Dendritic cell treated with granulocyte-macrophage colony-stimulating factor and Interleukin-4, amounts not matched to agents 40 ng/mL and 50 ng/mL, for 4 days (primary cell): ENCODE measurements at regions not wholly inside any gene's neighbourhood (a gene's known extent, or its start where the extent isn't known, plus 50 kb on each side); places are given as distances from the start of the nearest gene placed in this dataset.
"Not testable (repeated sequence)": the region's sequence is repeated elsewhere in the genome, so short reads cannot be mapped to it uniquely, and the experiment has no call there.

Source experiments
- H3K27ac Mint-ChIP-seq: one replicate; pipeline ENCODE4 v1.8.0; 2022; ENCODE audit warnings: mild to moderate bottlenecking, mixed read lengths
- H3K27me3 Mint-ChIP-seq: one replicate; pipeline ENCODE4 v1.8.0; 2022; ENCODE audit warnings: mild to moderate bottlenecking, mixed read lengths
- H3K36me3 Mint-ChIP-seq: one replicate; pipeline ENCODE4 v1.8.0; 2022; ENCODE audit warnings: low read depth, mixed read lengths
- H3K4me1 Mint-ChIP-seq: one replicate; pipeline ENCODE4 v1.8.0; 2022; ENCODE audit warnings: low read depth, mixed read lengths
- H3K4me3 Mint-ChIP-seq: one replicate; pipeline ENCODE4 v1.8.0; 2022; ENCODE audit warnings: mild to moderate bottlenecking, moderate library complexity, mixed read lengths
- H3K9me3 Mint-ChIP-seq: one replicate; pipeline ENCODE4 v1.8.0; 2022; ENCODE audit warnings: mixed read lengths
- intact Hi-C: fragments of 100-400 bp; cut with micrococcal nuclease; formaldehyde crosslinking; loops from one replicate; pipeline ENCODE4 v1.15.0; 2022

DNA sequence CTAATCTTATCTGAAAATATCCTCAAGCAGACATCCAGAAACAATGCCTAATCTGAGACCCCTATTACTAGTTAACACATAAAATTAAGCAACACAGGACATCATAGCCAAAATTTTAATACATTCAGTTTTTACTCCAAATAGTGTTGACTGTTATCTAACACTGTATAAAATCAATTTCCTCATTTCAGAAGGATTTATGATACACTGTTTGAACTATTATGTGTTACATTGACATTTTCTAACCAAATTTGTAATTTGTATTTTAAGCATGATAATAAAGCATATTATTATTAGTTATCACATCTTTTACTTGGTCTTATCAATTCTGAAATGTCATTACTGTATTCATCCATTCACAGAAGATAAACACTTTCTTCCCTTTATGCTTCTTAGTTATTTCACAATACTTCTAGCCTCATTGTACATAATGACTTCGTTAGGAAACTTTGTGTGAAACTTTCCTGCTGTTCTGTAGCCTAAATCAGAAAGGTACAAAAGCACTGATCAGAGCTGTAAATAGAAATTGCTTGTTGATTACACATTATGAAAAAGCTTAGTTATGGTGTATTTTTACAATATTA lies 1248.9 kb downstream of the JRKL start:
- Mint-ChIP-seq H3K36me3 (no peaks in the 10 kb centered on the region), H3K27ac (no peak overlapping the region), H3K4me3 (no peak overlapping the region), H3K9me3 (peaks cover 27% of the 10 kb centered on the region), H3K27me3 (no peaks in the 10 kb centered on the region), H3K4me1 (no peaks in the 10 kb centered on the region)
- intact Hi-C loops, result no loop called here

DNA sequence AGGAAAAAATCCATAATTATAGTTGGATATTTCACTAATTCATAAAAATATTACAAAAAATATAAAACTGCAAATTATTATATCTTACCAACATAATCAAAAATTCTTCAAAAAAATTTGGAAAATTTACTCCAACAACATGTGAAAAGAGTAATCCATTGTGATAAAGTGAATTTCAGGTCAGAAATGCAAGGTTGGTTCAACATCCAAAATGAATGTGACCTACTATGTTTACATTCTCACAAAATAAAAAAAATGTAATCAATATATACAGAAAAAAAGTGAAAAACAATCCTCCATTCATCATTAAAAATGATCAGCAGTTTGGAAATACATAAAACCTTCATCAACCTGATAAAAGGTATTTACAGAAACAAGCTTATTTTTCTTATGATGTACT lies 1252.2 kb downstream of the JRKL start:
- Mint-ChIP-seq H3K9me3 (peaks cover 24% of the 10 kb centered on the region), H3K4me1 (no peaks in the 10 kb centered on the region), H3K27ac (no peak overlapping the region), H3K4me3 (no peak overlapping the region), H3K27me3 (no peaks in the 10 kb centered on the region), H3K36me3 (no peaks in the 10 kb centered on the region)
- intact Hi-C loops, result no loop called here

DNA sequence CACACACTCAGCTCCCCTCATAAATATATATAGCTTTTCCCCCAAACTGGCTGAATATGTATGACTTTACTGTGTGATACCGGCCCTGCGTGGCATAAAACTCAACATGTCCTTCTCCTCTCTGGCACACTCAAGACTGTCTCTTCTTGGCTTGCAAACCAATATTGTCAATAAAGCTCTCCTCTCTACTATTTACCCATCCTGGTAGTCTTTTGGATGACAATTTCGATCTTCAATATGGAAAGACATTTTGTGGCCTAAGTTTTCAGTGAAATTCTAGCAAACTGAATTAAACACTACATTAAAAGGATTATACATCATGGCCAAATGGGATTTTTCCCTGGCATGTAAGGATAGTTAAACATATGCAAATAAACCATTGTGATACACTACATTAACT lies 1255.9 kb downstream of the JRKL start:
- Mint-ChIP-seq H3K9me3 (peaks cover 39% of the 10 kb centered on the region), H3K27me3 (no peaks in the 10 kb centered on the region), H3K4me3 (no peak overlapping the region), H3K4me1 (no peaks in the 10 kb centered on the region), H3K27ac (no peak overlapping the region), H3K36me3 (no peaks in the 10 kb centered on the region)
- intact Hi-C loops, result no loop called here

DNA sequence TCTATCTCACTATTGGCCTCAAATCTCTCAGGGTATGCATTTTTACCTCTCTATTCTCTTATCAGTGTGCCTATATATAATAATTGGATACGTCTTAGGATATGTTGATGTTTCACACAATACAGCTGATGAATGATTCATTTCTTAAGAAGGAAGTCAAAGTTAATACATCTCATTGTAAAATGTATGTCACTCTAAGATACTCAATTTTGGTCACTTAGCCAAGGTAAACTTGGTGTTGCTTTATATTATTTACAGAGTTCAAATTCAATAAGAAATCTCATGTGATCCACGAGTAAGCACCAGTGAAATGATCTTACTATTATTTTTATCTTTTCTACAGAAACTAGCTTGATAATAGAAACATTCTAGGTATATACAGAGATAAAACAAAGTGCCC lies 1266.5 kb downstream of the JRKL start:
- Mint-ChIP-seq H3K27ac (no peak overlapping the region), H3K4me1 (no peaks in the 10 kb centered on the region), H3K9me3 (peaks cover 16% of the 10 kb centered on the region), H3K4me3 (no peak overlapping the region), H3K36me3 (no peaks in the 10 kb centered on the region), H3K27me3 (no peaks in the 10 kb centered on the region)
- intact Hi-C loops, result loop anchor here (10.0 kb wide), 1 partner anchor 62 kb away; no protein-coding TSS in a partner anchor

DNA sequence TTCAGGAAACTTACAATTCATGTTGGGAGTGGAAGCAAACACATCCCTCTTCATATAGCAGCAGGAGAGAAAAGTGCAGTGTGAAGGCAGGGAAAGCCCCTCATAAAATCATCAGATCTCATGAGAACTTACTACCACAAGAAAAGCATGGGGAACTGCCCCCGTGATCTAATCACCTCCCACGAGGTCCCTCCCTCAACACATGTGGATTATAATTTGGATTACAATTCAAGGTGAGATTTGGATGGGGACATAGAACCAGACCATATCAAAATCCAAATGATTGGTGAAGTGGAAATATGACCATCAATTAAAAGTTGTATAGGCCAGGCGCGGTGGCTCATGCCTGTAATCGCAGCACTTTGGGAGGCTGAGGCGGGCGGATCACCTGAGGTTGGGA lies 1268.0 kb downstream of the JRKL start:
- H3K36me3 Mint-ChIP-seq, result no peaks in the 10 kb centered on the region
- no peak overlapping the region for H3K4me3 Mint-ChIP-seq
- no peaks in the 10 kb centered on the region for H3K4me1 Mint-ChIP-seq
- H3K9me3 Mint-ChIP-seq, result peaks cover under 1% of the 10 kb centered on the region
- intact Hi-C loops, result loop anchor here (10.0 kb wide), 1 partner anchor 63 kb away; no protein-coding TSS in a partner anchor
- H3K27ac Mint-ChIP-seq, result no peak overlapping the region
- H3K27me3 Mint-ChIP-seq, result no peaks in the 10 kb centered on the region

DNA sequence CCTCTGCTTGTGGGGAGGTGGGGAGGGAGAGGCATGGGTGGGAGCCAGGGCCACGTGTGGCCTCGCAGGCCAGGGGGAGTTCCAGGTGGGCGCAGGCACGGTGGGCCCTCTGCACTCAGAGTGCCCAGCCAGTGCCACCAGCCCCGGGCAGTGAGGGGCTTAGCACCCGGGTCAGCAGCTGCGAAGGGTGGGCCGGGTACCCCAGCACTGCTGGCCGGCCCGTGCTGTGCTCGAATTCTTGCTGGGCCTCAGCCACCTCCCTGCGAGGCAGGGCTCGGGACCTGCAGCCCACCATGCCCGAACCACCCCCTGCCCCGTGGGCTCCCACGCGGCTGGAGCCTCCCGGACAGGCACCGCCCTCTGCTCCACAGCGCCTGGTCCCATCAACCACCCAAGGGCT lies 1277.2 kb downstream of the JRKL start:
- H3K27me3 Mint-ChIP-seq, result no peaks in the 10 kb centered on the region
- intact Hi-C loops, result no loop called here
- H3K9me3 Mint-ChIP-seq, result no peaks in the 10 kb centered on the region
- no peaks in the 10 kb centered on the region for H3K36me3 Mint-ChIP-seq
- H3K27ac Mint-ChIP-seq, result no peak overlapping the region
- H3K4me1 Mint-ChIP-seq, result no peaks in the 10 kb centered on the region
- no peak overlapping the region for H3K4me3 Mint-ChIP-seq

DNA sequence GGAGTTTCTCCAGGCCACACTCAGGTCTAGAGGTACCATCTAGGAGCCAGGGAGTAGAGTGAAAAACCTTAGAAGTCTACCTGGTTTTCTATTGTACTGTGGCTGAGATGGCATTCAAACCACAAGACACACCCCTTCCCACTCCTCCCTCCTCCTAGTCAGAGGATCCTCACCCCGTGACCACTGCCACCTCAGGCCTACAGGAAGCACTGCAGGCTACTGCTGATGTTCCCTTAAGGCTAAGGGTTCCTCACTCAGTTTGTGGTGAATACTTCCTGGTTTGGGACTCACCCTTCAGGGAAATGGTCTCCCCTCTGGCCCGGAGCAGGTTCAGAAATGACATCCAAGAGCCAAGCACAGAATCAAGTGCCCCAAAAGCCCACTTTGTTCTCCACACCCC lies 1293.9 kb downstream of the JRKL start:
- Mint-ChIP-seq H3K9me3 (peaks cover 32% of the 10 kb centered on the region), H3K36me3 (no peaks in the 10 kb centered on the region), H3K4me3 (no peak overlapping the region), H3K4me1 (no peaks in the 10 kb centered on the region), H3K27ac (no peak overlapping the region), H3K27me3 (no peaks in the 10 kb centered on the region)
- intact Hi-C loops, result no loop called here

DNA sequence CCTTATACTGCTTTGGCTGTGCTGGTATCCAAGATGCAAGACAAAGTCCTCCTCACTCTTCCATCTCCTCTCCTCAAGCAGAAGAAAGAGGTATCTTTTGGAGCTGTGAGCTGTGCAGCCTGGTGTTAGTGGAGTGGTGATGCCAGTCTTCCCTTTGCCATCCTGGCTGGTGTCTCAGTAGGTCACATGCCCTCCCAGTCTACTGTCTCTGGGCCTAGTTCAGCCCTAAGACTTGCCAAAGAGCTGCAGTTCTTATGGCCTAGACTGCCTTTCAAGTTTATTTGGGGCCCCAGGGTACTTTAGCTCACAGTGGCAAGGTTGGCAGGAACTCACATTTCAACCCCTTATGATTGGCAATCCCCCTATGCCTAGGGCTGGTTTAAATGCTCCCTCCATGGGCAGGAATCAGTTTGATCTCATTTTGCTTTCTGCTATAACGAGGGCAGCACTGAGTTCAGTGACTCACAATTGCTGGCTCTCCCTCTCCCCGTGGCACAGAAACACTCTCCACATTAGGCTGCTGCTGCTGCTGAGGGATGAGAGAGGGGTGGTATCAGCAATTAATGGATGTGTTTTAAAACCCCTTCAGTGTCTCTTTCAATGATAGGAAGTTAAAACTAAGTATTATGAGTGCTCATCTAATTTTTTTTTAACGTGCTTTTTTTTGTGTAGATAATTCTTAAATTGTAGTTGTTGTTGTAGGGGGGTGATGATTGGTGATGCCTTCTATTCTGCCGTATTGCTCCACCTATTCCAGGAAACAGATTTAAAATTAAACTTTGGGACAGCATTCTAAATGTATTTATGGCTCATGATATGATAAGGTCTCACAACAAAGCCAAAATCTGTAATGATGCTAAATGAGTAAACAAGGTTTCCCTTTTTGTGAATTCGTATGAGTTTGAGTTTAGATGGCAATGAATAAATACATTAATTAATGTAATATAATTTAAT lies 1295.0 kb downstream of the JRKL start:
- H3K9me3 Mint-ChIP-seq, result peaks cover 37% of the 10 kb centered on the region
- H3K27ac Mint-ChIP-seq, result no peak overlapping the region
- no peaks in the 10 kb centered on the region for H3K27me3 Mint-ChIP-seq
- H3K4me1 Mint-ChIP-seq, result no peaks in the 10 kb centered on the region
- H3K4me3 Mint-ChIP-seq, result no peak overlapping the region
- intact Hi-C loops, result no loop called here
- no peaks in the 10 kb centered on the region for H3K36me3 Mint-ChIP-seq

DNA sequence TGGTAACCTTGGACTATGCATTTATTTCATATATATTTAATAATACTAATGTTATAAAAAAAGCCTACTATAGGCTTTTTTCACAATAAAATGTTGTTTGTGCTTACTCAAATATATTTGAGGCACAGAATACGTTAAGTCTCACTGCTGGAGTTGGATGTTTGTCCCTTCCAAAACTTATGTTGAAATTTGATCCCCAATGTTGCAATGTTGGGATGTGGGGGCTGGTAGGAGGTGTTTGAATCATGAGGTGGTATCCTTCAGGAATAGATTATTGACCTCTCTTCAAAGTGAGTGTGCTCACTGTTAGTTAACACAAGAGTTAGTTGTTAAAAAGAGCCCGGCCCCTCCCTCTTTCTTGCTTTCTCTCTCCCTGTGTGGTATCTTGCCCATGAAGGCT lies 1295.9 kb downstream of the JRKL start:
- Mint-ChIP-seq H3K27me3 (no peaks in the 10 kb centered on the region), H3K36me3 (no peaks in the 10 kb centered on the region), H3K4me1 (no peaks in the 10 kb centered on the region), H3K9me3 (peaks cover 39% of the 10 kb centered on the region), H3K4me3 (no peak overlapping the region), H3K27ac (no peak overlapping the region)
- intact Hi-C loops, result no loop called here

DNA sequence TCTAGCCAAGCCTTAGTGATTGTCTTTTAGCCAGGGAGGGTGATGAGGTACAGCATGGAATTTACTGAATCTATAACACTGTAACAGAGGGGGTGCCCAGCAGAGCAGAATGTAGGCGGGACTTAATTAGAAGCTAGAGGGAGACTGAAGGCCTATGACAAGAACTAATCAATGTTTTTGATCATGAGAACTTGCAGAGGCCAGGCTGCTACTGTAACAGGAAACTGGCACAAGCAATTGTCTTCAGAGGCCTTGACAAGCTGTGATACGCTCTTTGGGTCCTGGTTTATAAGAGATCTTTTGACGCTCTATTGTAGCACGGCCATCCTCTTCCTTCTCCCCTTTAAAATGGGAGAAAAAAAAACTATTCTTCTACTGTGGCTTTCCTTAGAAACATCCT lies 1297.3 kb downstream of the JRKL start:
- intact Hi-C loops, result no loop called here
- H3K4me1 Mint-ChIP-seq, result no peaks in the 10 kb centered on the region
- H3K4me3 Mint-ChIP-seq, result no peak overlapping the region
- H3K27ac Mint-ChIP-seq, result no peak overlapping the region
- peaks cover 31% of the 10 kb centered on the region for H3K9me3 Mint-ChIP-seq
- no peaks in the 10 kb centered on the region for H3K27me3 Mint-ChIP-seq
- no peaks in the 10 kb centered on the region for H3K36me3 Mint-ChIP-seq

DNA sequence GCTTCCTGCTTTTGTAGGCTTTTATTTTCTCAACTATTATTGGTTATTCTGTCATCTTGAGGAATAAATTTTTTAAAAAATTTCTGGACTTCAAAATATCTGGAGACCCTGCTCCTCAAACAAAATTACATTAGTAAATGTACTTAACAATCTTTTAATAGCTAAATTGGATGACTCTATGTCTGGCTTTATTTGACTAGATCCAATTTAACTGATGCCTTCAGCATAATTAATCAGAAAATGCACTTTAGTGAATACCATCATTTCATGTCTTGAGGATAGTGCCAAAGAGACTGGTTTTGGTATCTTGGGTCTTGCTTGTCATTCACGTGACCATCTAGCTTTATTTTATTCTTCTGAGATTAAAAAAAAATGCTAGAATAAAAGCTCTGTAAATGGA lies 1301.2 kb downstream of the JRKL start:
- intact Hi-C loops, result no loop called here
- H3K9me3 Mint-ChIP-seq, result peaks cover 16% of the 10 kb centered on the region
- no peak overlapping the region for H3K4me3 Mint-ChIP-seq
- no peaks in the 10 kb centered on the region for H3K4me1 Mint-ChIP-seq
- no peaks in the 10 kb centered on the region for H3K27me3 Mint-ChIP-seq
- no peak overlapping the region for H3K27ac Mint-ChIP-seq
- H3K36me3 Mint-ChIP-seq, result no peaks in the 10 kb centered on the region

DNA sequence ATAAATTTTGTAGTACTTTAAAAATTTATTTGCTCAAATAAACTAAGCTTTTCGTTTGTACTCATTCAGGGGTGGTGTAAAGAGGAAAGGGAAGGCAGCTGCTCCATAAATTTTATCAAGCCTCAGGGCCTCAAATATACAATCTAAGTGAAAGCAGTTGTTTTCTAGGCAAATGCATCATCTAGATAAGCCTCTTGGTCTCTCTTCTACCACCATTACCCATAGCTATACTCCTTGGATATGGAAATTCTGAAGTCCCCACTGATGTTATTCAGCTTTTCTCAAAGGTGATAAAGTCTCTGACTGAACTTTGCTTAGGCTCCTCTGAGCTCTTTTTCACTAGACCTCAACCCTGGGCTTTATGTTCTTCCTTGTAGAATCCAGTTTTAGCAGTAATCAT lies 1313.1 kb downstream of the JRKL start:
- Mint-ChIP-seq H3K36me3 (no peaks in the 10 kb centered on the region), H3K4me1 (no peaks in the 10 kb centered on the region), H3K27me3 (no peaks in the 10 kb centered on the region), H3K27ac (no peak overlapping the region), H3K9me3 (peaks cover 8% of the 10 kb centered on the region), H3K4me3 (no peak overlapping the region)
- intact Hi-C loops, result no loop called here

DNA sequence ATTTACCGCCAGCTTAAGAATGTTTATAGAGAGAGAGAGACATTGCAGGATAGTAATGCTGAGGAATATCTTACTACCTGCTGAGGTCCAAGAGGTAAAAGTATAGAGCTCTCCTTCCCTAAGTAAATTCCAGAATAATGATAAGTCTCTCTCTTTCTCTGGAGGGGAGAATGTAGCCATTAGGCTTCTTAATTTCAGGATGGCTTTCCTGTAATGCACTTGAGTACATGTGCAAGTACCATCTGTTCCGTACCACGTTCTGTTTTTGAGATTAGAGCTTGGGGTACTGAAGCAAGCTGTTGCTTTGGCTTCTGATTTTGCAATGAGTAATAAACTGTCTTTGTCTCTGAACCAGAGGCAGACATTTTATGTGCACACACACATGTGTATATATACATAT lies 1314.0 kb downstream of the JRKL start:
- H3K9me3 Mint-ChIP-seq, result peaks cover 8% of the 10 kb centered on the region

DNA sequence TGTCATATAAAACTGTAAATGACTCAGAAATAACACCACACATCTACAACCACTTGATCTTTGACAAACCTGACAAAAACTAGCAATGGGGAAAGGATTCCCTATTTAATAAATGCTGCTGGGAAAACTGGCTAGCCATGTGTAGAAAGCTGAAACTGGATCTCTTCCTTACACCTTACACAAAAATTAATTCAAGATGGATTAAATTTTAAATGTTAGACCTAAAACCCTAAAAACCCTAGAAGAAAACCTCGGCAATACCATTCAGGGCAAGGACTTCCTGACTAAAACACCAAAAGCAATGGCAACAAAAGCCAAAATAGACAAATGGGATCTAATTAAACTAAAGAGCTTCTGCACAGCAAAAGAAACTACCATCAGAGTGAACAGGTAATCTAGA lies 1315.3 kb upstream of the CNTN5 start:
- H3K4me1 Mint-ChIP-seq, H3K36me3 Mint-ChIP-seq, H3K27ac Mint-ChIP-seq, H3K4me3 Mint-ChIP-seq, H3K27me3 Mint-ChIP-seq, intact Hi-C loops: not testable (repeated sequence)
- H3K9me3 Mint-ChIP-seq, result peaks cover 17% of the 10 kb centered on the region

More for the DNA sequence above, 1314.0 kb downstream of the JRKL start:
- Mint-ChIP-seq H3K27ac (no peak overlapping the region), H3K36me3 (no peaks in the 10 kb centered on the region), H3K4me3 (no peak overlapping the region), H3K4me1 (no peaks in the 10 kb centered on the region), H3K27me3 (no peaks in the 10 kb centered on the region)
- intact Hi-C loops, result no loop called here
